HG03571 (cell line): ENCODE measurements at regions not wholly inside any gene's neighbourhood (a gene's known extent, or its start where the extent isn't known, plus 50 kb on each side); places are given as distances from the start of the nearest gene placed in this dataset.
"Not testable (repeated sequence)": the region's sequence is repeated elsewhere in the genome, so short reads cannot be mapped to it uniquely, and the experiment has no call there.

Experiments used
- ATAC-seq: cut with Tn5 transposase; IDR thresholded peaks from one replicate; pipeline ENCODE4 v1.9.1; 2021; ENCODE audit not compliant: unreplicated experiment

DNA sequence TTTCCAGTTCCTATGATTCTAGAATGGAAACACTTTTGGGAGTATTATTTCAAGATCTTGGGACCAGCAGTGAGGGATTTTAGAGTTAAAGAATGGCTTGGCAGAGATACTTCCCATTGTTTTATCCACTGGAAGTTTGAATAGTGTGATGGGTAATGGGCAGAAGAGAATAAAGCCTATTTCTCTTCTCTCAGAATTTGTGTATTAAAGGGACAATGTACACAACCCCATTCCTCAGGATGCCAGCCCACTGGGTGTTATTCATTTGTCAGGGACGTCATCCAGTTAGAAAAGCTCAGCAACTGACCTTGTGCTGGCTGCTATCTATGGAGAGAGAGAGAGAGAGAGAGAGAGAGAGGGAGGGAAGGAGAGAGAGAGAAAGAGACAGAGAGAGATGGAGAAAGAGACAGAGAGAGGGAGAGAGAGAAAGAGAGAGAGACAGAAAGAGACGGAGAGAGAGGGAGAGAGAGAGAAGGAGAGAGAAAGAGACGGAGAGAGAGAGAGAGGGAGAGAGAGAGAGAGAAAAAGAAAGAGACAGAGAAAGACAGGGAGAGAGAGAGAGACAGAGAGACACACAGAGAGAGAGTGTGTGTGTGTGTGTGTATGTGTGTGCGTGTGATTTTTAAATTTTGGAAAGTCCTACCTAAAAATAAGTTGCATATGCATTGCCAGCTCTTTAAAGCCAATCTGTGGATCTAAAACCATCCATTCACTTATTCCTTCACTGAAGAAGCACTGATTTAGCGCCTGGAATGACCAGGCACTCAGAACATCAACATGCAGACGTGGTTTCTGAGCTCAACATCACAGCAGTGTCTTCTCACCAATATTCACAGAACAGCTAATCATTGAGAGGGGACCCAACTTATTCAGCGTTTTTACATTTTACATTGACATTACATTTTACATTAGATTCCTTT, 388.8 kb downstream of the THBS2 start:
- ATAC-seq, result no peak

DNA sequence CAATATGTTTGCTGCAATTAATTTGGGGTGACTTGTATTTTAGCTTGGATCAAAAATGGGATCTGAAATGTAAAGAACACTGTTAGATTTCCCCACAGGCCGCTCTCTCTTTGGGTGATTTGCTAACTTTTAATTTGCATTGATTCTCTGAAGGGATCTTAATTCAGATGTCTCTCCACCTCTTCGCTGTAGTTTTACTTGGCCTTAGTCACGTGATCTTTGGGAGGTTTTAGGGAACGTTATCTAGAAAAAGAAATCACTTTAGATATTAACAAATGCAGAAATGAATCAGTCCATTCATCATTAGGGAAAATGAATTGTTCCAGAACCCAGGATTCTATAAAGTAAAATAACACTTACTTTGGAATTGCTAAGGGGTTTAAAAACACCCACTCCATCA, 390.2 kb downstream of the THBS2 start:
- no peak for ATAC-seq

DNA sequence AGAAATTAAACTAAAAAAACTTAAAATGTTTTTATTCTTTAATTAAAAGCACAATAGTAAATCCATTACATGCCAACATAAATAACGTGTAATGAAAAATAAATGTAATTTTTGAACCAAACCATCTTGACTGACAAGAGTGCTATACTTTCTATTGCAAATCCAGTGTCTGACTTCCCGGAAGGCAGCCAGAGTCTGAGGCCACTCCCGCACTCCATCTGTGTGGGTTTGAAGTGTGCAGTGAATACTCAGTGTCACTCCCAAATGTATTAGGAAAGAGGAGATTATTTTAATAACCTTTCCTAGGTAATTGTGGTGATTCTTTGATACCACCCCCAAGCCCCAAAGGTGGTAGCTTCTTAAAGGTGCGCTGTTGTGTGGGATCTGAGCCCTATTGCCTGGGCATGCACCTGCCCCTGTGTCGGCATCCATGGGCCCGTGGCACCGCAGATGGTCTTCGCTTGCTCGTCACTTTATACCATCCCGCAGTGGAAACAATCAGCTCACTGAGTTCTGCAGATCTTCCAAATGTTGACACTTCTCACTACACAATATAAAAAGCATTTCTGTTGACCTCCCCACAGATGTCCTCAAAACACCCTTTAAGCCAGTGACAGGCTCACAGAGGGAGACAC, 391.2 kb downstream of the THBS2 start:
- ATAC-seq, result no peak

DNA sequence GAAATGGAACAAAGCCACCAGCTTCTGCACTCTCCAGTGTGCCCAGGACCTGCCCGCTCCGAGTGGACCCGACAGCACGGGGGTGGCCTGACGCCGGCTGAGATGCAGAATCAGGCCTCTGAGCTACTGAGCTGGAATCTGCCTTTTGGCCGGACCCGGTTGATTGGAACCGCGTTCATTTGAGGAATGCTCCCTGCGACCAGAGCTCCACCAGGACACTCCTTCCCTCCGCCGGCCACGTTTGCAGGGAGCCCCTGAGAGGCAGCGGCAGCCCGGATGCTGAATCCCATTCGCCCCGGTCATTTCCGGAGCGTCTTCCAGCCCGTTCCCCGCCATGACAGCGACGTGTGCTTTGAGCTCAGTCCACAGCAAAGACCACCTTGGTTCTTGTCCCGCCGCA, 392.7 kb downstream of the THBS2 start:
- ATAC-seq, result no peak

DNA sequence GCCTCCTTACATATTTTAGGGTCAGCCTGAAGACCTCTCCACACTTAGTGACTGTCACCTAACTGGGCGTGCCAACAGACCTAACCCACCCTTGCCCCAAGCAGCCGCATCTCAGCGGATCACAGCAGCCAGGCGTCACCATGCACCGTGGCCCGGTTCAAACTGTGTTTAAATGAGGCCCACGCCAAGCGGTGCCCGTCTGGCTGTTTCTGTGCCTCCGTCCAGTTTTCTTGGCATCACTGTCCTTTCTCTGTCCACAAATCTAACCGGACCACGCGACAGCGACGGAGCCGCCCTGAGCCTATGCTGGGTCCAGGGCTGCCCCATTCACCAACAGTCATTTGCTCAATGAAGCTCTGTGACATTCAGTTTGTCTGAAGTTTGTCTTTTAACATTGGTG, 393.3 kb downstream of the THBS2 start:
- ATAC-seq, result no peak

DNA sequence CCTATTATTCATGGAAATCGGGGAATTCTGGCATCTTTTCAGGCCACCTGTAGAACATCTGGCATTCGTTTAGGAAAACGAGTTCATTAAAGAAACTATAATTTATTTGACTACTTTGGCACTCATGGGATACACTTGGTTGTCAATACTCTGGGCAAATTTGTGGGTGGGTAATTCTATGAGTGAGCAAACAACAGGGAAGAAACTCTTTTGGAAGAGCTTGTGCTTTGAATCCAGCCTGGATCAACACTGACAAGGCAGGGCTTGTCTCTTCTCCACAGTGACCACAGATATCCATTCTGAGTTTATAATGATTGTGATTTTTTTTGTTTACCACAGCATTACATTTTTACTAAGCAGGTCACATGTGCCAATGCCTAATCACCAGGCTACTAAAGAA, 394.7 kb downstream of the THBS2 start:
- no peak for ATAC-seq

DNA sequence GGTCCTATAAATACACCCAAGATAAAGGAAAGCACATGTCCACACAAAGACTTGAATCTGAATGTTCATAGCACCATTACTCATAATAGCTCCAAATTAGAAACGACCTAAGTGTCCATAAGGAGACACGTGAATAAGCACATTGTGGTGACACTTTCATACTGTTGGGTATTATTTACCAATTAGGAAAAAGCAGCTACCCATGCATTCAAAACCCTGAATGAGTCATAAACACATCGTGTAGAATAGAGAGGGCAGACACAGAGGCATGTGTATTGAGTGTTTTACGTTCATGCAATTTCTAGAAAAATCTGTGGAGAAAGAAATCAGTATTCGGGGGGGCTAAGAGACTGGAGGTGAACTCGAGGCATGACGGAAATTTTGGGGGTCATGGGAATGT, 396.7 kb downstream of the THBS2 start:
- no peak for ATAC-seq

DNA sequence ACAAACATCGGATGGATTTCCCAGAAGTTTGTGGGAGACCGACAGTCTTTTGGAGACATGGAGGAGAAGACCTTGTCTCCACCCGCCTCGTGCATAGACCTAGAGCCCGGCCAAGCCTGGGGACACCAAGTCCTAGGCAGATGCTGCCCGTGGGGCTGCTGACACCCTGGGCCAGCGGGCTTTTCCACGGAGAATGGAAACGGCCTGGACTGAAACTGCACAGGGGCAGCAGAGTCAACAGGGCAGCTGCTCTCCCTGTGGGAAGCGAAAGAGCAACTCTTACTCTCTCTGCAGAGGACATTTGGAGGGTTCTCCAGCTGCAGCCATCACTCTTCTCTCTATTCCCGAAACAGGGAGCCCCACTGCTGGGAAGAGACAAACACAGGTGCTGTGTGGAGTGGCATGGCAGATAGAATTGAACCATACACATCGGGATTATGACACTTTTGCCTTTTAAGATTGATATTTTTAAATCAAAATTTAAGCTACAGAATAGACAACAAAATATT, 401.2 kb downstream of the THBS2 start:
- no peak for ATAC-seq

DNA sequence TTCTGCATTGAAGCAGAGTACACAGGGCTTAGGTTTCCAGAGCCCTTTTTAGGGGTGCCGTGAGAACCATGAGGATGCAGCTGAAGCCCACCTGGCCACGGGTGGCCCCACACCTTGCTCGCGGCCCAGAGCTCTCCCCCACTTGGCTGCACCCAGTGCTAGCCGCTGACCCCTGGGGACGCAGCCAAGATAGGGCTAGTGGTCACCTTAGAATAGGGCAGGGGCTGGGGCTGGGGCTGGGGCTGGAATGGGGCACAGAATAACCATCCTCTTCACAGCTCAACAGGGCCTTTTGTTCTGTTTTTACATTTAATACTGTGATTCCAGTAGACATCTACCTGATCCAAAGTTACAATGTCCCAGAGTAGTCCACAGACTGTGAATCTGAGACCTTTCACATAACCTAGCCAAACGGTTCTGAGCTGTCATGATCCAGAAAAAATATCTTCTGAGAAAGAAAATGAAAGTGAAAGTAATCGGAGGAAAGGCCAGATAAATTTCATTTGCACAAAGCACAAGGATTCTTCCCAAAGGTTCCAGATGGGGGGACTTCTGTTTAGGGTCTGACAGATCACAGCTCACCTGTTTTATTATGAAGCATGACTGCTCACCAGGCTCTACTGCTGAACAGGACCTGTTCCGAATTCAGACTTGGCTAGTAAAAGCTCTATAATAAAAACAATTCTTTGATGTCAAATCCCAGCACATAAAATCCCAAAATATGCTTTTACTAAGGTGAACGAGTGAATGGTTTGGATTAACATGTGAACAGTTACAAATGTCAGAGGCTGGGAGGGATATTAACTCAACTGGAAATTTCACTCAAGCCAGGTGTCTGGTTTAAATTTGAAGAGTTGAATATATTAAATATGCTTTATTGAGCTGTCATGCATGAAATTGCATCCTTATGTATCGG, 401.9 kb downstream of the THBS2 start:
- no peak for ATAC-seq

DNA sequence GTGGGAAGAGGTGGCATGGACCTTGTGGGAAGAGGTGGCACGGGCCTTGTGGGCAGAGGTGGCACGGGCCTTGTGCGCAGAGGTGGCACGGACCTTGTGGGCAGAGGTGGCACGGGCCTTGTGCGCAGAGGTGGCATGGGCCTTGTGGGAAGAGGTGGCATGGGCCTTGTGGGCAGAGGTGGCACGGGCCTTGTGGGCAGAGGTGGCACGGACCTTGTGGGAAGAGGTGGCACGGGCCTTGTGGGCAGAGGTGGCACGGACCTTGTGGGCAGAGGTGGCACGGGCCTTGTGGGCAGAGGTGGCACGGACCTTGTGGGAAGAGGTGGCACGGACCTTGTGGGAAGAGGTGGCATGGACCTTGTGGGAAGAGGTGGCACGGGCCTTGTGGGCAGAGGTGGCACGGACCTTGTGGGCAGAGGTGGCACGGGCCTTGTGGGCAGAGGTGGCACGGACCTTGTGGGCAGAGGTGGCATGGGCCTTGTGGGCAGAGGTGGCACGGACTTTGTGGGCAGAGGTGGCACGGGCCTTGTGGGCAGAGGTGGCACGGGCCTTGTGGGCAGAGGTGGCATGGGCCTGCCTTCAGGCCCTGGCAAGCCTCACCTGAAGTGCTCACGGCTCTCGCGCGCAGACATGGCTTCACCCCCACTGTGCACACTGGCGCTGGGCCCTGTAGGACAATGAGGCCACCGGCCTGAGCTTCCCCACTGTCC, 403.5 kb downstream of the THBS2 start:
- ATAC-seq, result not testable (repeated sequence)

DNA sequence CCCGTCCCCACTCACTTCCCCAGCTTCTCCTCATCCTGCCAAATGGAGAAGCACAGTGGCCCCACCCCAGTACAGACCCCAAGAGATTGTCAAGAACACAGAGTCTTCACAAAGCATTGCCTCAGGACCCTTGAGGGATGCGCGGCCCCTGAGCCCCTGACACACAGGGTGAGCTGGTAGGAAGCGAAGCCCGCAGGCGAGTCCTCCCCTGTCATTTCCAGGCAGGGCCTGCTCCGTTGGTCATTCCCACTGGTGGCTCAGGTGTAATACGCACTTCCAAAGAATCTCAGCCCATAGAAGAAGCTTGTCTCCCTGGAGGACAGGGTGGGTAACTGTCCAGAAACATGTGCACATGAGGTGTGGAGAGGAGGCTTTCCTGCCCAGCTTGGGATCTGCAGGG, 404.2 kb downstream of the THBS2 start:
- no peak for ATAC-seq

DNA sequence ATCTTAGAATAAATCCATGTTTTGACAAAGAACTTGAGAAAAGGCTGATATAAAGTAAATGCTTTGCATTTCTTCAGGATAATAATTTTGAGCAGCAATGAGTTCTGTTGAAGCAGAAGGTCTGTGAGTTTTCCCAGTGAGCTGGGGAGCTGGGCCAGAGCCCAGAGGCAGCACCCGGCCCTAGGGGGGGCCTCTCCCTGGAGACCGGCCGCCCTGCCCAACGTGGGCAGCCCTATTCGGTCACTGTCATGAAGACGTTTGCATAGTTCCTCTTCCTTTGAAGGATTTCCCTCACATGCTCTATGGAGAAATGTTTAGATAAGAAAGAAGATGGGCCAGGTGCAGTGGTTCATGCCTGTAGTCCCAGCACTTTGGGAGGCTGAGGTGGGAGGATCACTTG, 404.8 kb downstream of the THBS2 start:
- ATAC-seq, result no peak

DNA sequence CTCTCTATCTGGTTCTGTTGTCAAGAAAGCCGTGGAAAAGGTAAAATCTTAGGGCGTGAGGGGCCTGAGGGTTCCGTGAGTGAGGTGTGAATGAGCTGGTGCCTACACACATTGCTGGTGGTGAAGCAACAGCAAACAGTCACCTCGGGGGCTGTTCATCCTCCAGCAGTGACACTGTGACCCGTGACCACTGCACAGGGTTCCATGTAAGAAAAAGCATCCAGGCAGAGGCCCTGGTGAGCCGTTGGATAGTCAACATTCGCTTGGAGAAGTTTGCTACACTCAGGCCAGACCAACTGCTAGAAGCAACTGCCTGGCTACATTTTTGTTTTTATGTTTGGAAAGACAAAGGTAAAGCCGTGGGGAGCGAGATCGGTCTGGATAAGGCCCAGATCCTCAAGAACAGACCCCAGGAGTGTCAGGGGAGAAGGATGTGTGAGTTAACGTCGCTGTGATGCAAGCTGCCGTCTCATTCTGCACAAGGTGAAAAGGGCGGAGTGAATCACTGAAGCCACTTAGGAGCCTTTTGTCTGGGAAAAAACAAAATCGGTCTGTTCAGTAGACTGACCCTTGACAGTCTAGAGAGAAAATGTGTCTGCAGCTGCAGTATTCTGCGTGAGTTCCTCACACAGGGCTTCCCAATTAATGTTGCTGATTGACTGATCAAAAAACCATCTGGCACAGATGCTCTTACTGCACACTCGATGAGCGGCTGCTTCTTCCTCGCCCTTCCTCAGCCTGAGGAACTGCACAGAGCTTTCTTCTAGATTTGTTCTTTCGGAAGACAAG, 404.0 kb downstream of the SMOC2 start:
- ATAC-seq, result no peak

DNA sequence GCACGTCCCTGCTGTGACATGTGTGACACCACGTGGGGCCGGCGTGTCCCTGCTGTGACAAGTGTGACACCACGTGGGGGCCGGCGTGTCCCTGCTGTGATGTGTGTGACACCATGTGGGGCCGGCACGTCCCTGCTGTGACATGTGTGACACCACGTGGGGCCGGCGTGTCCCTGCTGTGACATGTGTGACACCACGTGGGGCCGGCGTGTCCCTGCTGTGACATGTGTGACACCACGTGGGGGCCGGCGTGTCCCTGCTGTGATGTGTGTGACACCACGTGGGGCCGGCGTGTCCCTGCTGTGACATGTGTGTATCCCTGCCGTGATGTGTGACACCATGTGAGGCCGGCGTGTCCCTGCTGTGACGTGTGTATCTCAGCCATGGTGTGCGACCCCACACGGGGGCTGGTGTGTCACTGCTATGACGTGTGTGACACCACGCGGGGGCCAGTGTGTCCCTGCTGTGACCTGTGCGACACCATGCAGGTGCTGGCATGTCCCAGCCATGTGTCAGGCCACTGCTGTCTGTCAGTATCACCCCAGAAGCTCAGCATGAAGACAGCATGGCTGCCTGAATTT, 401.7 kb downstream of the SMOC2 start:
- not testable (repeated sequence) for ATAC-seq

DNA sequence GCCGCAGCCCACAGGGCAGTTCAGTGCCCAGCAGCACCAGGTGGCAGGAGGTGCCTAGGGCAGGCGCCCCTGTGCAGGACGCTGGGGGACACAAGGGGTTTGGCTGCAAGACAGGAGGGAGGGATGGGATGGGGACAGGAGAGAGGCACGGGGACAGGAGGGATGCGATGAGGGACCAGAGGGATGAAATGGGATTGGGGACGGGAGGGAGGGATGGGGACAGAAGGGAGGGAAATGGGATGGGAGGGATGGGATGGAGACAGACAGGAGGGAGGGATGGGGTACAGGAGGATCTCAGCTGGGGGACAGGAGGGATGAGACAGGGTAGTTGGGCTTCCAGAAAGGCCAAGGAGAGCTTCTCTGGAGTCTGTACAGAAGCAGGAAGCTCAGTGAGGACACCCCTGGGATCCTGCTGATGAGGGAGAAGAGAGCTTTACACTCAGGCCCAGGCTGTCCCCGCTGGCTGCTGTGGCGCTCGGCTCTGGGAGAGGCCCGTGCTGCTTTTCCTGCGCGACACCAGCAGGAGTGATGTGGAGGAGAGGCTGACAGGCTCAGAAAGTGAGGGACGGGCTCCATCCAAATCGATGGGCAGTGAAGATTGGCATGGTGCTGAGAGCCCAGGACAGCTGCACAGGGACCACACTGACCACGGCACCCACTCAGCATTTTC, 400.8 kb downstream of the SMOC2 start:
- ATAC-seq, result no peak

DNA sequence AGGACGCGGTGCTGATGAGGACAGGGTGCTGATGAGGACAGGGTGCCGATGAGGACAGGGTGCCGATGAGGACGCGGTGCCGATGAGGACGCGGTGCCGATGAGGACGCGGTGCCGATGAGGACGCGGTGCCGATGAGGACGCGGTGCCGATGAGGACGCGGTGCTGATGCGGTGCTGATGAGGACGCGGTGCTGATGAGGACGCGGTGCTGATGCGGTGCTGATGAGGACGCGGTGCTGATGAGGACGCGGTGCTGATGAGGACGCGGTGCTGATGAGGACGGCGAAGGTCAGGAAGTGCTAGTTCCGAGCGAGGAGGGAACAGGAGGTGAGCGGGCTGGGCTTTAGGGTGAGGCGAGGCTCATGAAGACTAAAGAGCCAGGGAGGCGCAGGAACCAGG, 399.9 kb downstream of the SMOC2 start:
- not testable (repeated sequence) for ATAC-seq

DNA sequence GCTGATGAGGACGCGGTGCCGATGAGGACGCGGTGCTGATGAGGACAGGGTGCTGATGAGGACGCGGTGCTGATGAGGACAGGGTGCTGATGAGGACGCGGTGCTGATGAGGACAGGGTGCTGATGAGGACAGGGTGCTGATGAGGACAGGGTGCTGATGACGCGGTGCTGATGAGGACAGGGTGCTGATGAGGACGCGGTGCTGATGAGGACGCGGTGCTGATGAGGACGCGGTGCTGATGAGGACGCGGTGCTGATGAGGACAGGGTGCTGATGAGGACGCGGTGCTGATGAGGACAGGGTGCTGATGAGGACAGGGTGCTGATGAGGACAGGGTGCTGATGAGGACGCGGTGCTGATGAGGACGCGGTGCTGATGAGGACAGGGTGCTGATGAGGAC, 399.3 kb downstream of the SMOC2 start:
- ATAC-seq, result not testable (repeated sequence)

DNA sequence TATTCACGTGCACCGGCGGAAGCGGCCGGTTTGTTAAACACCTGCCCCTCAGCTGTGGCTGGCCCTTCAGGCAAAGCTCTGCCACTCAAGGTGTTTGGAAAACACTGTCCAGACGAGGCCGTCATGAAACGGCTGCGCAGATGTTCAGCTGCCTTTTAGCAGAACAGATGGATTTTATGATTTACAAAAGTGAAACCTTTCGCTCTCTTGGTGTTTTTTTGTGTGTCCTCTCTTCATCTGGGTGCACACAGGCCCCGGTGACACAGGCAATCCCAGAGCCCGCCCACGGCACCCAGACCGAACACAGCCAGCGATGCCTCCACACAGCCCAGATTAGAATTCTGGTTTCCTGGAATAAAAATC, 397.0 kb downstream of the SMOC2 start:
- ATAC-seq, result no peak
